H9 (cell line): ENCODE measurements at regions not wholly inside any gene's neighbourhood (a gene's known extent, or its start where the extent isn't known, plus 50 kb on each side); places are given as distances from the start of the nearest gene placed in this dataset.

Source experiments
- DNase-seq: peaks from one replicate; pipeline ENCODE4 v3.0.0-alpha.2; 2017
- H2AFZ ChIP-seq: one replicate; pipeline ENCODE4 v1.6.1; 2013; ENCODE audit warnings: mild to moderate bottlenecking, low read length, control low read depth, moderate library complexity
- H2AK5ac ChIP-seq: 2 replicates; pipeline ENCODE4 v1.6.1; 2013; ENCODE audit warnings: low read length, control low read depth, mixed read lengths; ENCODE audit not compliant: insufficient read length
- H2BK120ac ChIP-seq: one replicate; pipeline ENCODE4 v1.6.1; 2013; ENCODE audit warnings: low read depth, mild to moderate bottlenecking, low read length, control low read depth, inconsistent platforms; ENCODE audit not compliant: poor library complexity, severe bottlenecking
- H2BK12ac ChIP-seq: 2 replicates; pipeline ENCODE4 v1.6.1; 2013; ENCODE audit warnings: low read length, control low read depth, mixed read lengths, low read depth; ENCODE audit not compliant: insufficient read length
- H2BK15ac ChIP-seq: 2 replicates; pipeline ENCODE4 v1.6.1; 2013; ENCODE audit warnings: low read depth, low read length, control low read depth
- H2BK20ac ChIP-seq: one replicate; pipeline ENCODE4 v1.6.1; 2013; ENCODE audit warnings: low read depth, mild to moderate bottlenecking, low read length, control low read depth, inconsistent platforms; ENCODE audit not compliant: poor library complexity, severe bottlenecking
- H2BK5ac ChIP-seq: 2 replicates; pipeline ENCODE4 v1.6.1; 2013; ENCODE audit warnings: low read length, control low read depth, mixed read lengths; ENCODE audit not compliant: insufficient read length
- H3K14ac ChIP-seq: 2 replicates; pipeline ENCODE4 v1.6.1; 2013; ENCODE audit warnings: low read length, control low read depth; ENCODE audit not compliant: insufficient read depth
- H3K18ac ChIP-seq: 2 replicates; pipeline ENCODE4 v1.6.1; 2013; ENCODE audit warnings: low read depth, mild to moderate bottlenecking, mixed read lengths, low read length, control low read depth; ENCODE audit not compliant: insufficient read length
- H3K23ac ChIP-seq: 2 replicates; pipeline ENCODE4 v1.6.1; 2013; ENCODE audit warnings: low read length, control low read depth, mixed read lengths, low read depth; ENCODE audit not compliant: insufficient read length
- H3K23me2 ChIP-seq: 2 replicates; pipeline ENCODE4 v1.6.1; 2013; ENCODE audit warnings: low read depth, mild to moderate bottlenecking, mixed read lengths, low read length, control low read depth; ENCODE audit not compliant: insufficient read length, poor library complexity, severe bottlenecking
- H3K27ac ChIP-seq: 2 replicates; pipeline ENCODE4 v1.5.1; 2013; ENCODE audit warnings: low read length, control low read depth, mixed read lengths, low read depth; ENCODE audit not compliant: insufficient read length
- H3K27me3 ChIP-seq: 2 replicates; pipeline ENCODE4 v1.6.1; 2013; ENCODE audit warnings: low read length, control low read depth, inconsistent platforms; ENCODE audit not compliant: insufficient read depth
- H3K4ac ChIP-seq: 2 replicates; pipeline ENCODE4 v1.6.1; 2013; ENCODE audit warnings: low read depth, mild to moderate bottlenecking, control low read depth, inconsistent platforms, low read length, moderate library complexity
- H3K4me1 ChIP-seq: 2 replicates; pipeline ENCODE4 v1.6.1; 2013; ENCODE audit warnings: low read length, control low read depth, inconsistent platforms; ENCODE audit not compliant: insufficient read depth
- H3K4me2 ChIP-seq: 2 replicates; pipeline ENCODE4 v1.6.1; 2013; ENCODE audit warnings: low read length, control low read depth, mixed read lengths; ENCODE audit not compliant: insufficient read length, insufficient read depth
- H3K56ac ChIP-seq: 2 replicates; pipeline ENCODE4 v1.6.1; 2013; ENCODE audit warnings: low read depth, mild to moderate bottlenecking, mixed read lengths, low read length, control low read depth; ENCODE audit not compliant: insufficient read length
- H3K79me1 ChIP-seq: 2 replicates; pipeline ENCODE4 v1.6.1; 2013; ENCODE audit warnings: low read depth, mild to moderate bottlenecking, moderate library complexity, low read length, control low read depth, inconsistent platforms; ENCODE audit not compliant: insufficient read depth, poor library complexity, severe bottlenecking
- H3K79me2 ChIP-seq: 2 replicates; pipeline ENCODE4 v1.6.1; 2013; ENCODE audit warnings: low read length, control low read depth, inconsistent platforms; ENCODE audit not compliant: insufficient read depth
- H3K9ac ChIP-seq: 2 replicates; pipeline ENCODE4 v1.6.1; 2013; ENCODE audit warnings: low read length, control low read depth, mixed read lengths; ENCODE audit not compliant: insufficient read length; ENCODE audit errors: extremely low read depth
- H3K9me3 ChIP-seq: one replicate; pipeline ENCODE4 v1.6.1; 2013; ENCODE audit warnings: low read depth, low read length, inconsistent platforms; ENCODE audit not compliant: control insufficient read depth
- H3T11ph ChIP-seq: one replicate; pipeline ENCODE4 v1.6.1; 2013; ENCODE audit warnings: mild to moderate bottlenecking, low read length, control low read depth, inconsistent platforms
- H4K20me1 ChIP-seq: one replicate; pipeline ENCODE4 v1.6.1; 2013; ENCODE audit not compliant: control insufficient read depth, insufficient read length, insufficient read depth
- H4K5ac ChIP-seq: 2 replicates; pipeline ENCODE4 v1.6.1; 2013; ENCODE audit warnings: low read depth, mild to moderate bottlenecking, mixed read lengths, low read length, control low read depth; ENCODE audit not compliant: insufficient read length
- H4K8ac ChIP-seq: replicated peaks from 2 replicates; pipeline ENCODE4 v1.6.1; 2013; ENCODE audit warnings: low read length, control low read depth, mixed read lengths, low read depth; ENCODE audit not compliant: insufficient read length
- H4K91ac ChIP-seq: 2 replicates; pipeline ENCODE4 v1.6.1; 2013; ENCODE audit warnings: low read depth, mild to moderate bottlenecking, moderate library complexity, mixed read lengths, low read length, control low read depth; ENCODE audit not compliant: insufficient read length
- H3K27ac Mint-ChIP-seq, 3 experiments: 2 replicates in 2 of 3; 3 replicates in 1 of 3; pipeline ENCODE4 v1.8.0; 2020 to 2021; ENCODE audit warnings: mixed read lengths in 3 of 3, mild to moderate bottlenecking in 1 of 3, moderate library complexity in 1 of 3
- H3K27me3 Mint-ChIP-seq: 2 replicates; pipeline ENCODE4 v1.8.0; 2021; ENCODE audit warnings: low read depth, mild to moderate bottlenecking, moderate library complexity, mixed read lengths
- H3K36me3 Mint-ChIP-seq, 3 experiments: 2 replicates in 2 of 3; 3 replicates in 1 of 3; pipeline ENCODE4 v1.8.0; 2020 to 2021; ENCODE audit warnings: low read depth in 3 of 3, mixed read lengths in 3 of 3; ENCODE audit not compliant: insufficient read depth in 1 of 3
- H3K4me1 Mint-ChIP-seq, 2 experiments: 2 replicates each; pipeline ENCODE4 v1.8.0; 2020; ENCODE audit warnings: mixed read lengths in 2 of 2
- H3K4me3 Mint-ChIP-seq, 2 experiments: 2 replicates in 1 of 2; 3 replicates in 1 of 2; pipeline ENCODE4 v1.8.0; 2020 to 2021; ENCODE audit warnings: mild to moderate bottlenecking in 2 of 2, mixed read lengths in 2 of 2, moderate library complexity in 1 of 2
- H3K9me3 Mint-ChIP-seq, 2 experiments: 2 replicates in 1 of 2; 3 replicates in 1 of 2; pipeline ENCODE4 v1.8.0; 2020; ENCODE audit warnings: mild to moderate bottlenecking in 2 of 2, mixed read lengths in 2 of 2, moderate library complexity in 1 of 2
- WGBS: extraction: QIAGEN DNeasy Blood & Tissue Kit; methylation state at CpG from one replicate; pipeline ENCODE4 v1.1.7; 2013; ENCODE audit warnings: missing lambda C conversion rate, low lambda C conversion rate, mixed read lengths; ENCODE audit not compliant: insufficient read length; ENCODE audit errors: extremely low coverage; 5-methylcytosine and 5-hydroxymethylcytosine counted together
- TF ChIP-seq, protein P1 (sequence below): fragments of 200-600 bp; sonication (generic); conservative IDR thresholded peaks from 3 replicates; pipeline ENCODE4 v1.8.0; 2021; ENCODE audit warnings: antibody characterized with exemption, mild to moderate bottlenecking

GRCh38 chr5:175374166-175374875 lies 69.7 kb downstream of the DRD1 start:
- no peak overlapping the region for H4K8ac ChIP-seq
- H4K5ac ChIP-seq, result no peak overlapping the region
- H2AK5ac ChIP-seq, result no peak overlapping the region

More at GRCh38 chr5:175374166-175374875, 69.7 kb downstream of the DRD1 start:
- Histone ChIP-seq H2BK20ac (no peak overlapping the region), H3T11ph (no peak overlapping the region), H3K79me1 (no peaks in the 10 kb centered on the region), H3K9me3 (no peaks in the 10 kb centered on the region), H2BK15ac (no peak overlapping the region), H4K20me1 (no peaks in the 10 kb centered on the region), H4K91ac (no peak overlapping the region), H2BK120ac (no peak overlapping the region), H3K18ac (no peak overlapping the region), H3K14ac (no peak overlapping the region), H3K79me2 (no peaks in the 10 kb centered on the region), H3K23ac (no peak overlapping the region), H3K4me2 (no peak overlapping the region), H2BK12ac (no peak overlapping the region), H3K23me2 (no peaks in the 10 kb centered on the region), H3K4me1 (no peaks in the 10 kb centered on the region; the same call in 1 of the 2 replicates), H3K9ac (no peak overlapping the region), H3K56ac (no peak overlapping the region), H3K4ac (no peak overlapping the region), H2AFZ (no peak overlapping the region), H2BK5ac (no peak overlapping the region), H3K27me3 (no peaks in the 10 kb centered on the region), H3K27ac (no peak overlapping the region)
- WGBS, result no CpG with 5 or more reads among the region's 2 CpGs
- no peak for DNase-seq
- no peak overlapping the region for H3K4me3 Mint-ChIP-seq
- no peak overlapping the region for H3K27ac Mint-ChIP-seq
- TF ChIP-seq, protein P1, sequence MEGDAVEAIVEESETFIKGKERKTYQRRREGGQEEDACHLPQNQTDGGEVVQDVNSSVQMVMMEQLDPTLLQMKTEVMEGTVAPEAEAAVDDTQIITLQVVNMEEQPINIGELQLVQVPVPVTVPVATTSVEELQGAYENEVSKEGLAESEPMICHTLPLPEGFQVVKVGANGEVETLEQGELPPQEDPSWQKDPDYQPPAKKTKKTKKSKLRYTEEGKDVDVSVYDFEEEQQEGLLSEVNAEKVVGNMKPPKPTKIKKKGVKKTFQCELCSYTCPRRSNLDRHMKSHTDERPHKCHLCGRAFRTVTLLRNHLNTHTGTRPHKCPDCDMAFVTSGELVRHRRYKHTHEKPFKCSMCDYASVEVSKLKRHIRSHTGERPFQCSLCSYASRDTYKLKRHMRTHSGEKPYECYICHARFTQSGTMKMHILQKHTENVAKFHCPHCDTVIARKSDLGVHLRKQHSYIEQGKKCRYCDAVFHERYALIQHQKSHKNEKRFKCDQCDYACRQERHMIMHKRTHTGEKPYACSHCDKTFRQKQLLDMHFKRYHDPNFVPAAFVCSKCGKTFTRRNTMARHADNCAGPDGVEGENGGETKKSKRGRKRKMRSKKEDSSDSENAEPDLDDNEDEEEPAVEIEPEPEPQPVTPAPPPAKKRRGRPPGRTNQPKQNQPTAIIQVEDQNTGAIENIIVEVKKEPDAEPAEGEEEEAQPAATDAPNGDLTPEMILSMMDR, result no peak
- H3K4me1 Mint-ChIP-seq, result peaks cover 4% of the 10 kb centered on the region in 2 experiments
- no peaks in the 10 kb centered on the region; a peak in 1 of 5 replicates for H3K9me3 Mint-ChIP-seq
- H3K36me3 Mint-ChIP-seq, result no peaks in the 10 kb centered on the region
- H3K27me3 Mint-ChIP-seq, result no peaks in the 10 kb centered on the region; the same call in 1 of the 2 replicates
